NCI-H2227 (cell line): ENCODE measurements at regions not wholly inside any gene's neighbourhood (a gene's known extent, or its start where the extent isn't known, plus 50 kb on each side); places are given as distances from the start of the nearest gene placed in this dataset.

Experiments used
- DNase-seq: peaks from one replicate; lab custom pipeline; 2025; ENCODE audit not compliant: unreplicated experiment; lab: John Stamatoyannopoulos, UW

GRCh38 chr3:115324056-115324455 lies 177.0 kb upstream of the ZBTB20 start:
- no peak for DNase-seq

DNA sequence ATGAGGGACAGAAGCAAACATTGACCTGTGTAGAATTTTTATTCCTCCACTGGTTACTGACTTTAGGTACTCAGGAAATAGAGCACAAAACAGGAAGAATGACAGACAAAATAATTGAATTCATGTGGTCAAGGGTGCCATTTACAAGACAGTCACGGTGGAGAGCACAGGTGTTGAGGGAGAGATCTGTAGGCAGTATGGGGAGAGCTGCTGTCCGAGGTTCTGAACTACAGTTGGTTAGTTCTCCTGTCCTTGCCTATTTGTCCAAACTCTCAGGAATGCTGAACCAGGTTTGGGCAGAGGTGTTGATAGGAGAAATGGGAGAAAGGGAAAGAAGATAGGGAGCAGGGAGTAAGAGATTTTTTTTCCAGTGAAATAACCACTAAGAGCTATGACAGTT lies 178.5 kb upstream of the ZBTB20 start:
- DNase-seq = no peak

DNA sequence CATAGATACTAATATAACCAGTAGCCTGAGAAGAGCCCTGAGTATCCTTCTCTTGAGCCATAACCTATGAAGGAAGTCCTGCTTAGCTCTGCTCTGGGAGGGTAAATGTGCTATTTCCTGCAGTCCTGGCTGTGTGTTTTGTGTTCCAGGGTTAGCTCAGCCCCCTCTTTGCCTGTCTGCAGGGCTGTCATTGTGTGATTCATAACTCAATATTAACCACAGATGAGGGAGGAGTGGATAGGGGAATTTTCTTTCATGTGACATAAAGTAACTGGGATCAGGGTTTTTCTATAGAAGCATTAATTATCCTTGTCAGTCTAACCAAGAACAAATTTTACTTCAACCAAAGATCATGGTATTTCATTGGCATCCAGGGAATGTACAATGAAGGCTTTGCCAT lies 183.3 kb upstream of the ZBTB20 start:
- peak; percentile 19 for DNase-seq

DNA sequence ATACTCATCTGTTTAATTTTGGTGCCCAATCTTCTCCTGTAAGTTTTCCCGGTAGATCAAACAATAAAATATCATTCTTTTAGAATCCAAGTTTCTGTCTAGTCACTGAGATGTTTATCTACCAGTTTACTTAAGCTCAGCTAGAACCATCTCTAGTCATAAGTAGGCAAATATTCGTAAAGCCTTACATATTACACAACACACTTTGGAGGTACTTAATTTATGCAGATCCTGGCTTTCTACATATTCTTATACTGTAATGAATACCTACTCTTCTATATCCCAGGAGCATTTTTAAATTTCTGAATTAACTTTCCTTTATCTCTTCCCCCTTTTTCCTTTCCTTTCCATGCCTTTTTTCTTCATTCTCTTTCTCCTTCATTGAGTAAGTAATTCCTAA lies 185.9 kb upstream of the ZBTB20 start:
- DNase-seq = no peak

GRCh38 chr3:115336836-115337235 lies 189.7 kb upstream of the ZBTB20 start:
- no peak for DNase-seq

- no peak for DNase-seq
Observed at GRCh38 chr3:115340586-115340985, 193.5 kb upstream of the ZBTB20 start.

DNA sequence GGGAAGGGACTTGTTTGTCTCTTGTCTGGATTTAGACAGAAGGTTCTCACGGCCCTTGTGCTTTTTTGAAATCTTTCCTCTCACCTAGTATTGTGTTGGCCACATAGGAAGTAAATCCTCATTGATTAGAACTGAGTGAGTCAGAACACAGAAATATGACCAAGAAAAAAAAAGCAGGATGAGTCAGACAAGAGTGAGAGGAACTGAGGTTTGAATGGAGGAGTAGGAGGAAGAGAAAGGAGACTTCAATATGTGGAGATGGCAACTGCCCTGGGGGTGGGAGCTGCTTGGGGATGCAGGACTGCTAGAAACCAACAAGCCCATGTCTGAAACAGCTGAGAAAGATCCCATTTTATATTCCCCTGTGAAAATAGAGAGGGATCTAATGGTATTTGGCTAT lies 194.1 kb upstream of the ZBTB20 start:
- DNase-seq = no peak

DNA sequence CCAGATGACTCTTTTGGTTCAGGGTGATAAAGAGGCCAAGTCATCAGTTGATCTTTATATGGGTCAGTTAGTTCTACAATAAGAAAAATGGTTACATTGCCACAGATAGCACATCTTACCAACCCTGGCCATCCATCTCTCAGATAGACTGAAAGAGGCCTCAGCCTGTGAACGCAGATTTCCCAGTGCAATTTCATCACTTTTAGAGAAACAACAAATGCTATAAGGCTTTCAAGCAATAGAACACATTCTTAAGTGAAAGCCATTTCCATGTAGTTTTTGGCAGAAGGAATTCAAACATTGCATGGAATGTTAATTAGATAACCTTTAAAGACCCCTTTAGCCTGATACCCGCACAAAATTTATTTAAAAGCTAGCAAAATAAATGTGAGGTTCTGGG lies 200.6 kb upstream of the ZBTB20 start:
- DNase-seq = no peak

- DNase-seq = no peak
Observed at GRCh38 chr3:115348412-115348811, 201.3 kb upstream of the ZBTB20 start.

- no peak for DNase-seq
Observed at GRCh38 chr3:115348951-115349745, 202.1 kb upstream of the ZBTB20 start.

GRCh38 chr3:115350606-115351005 lies 203.5 kb upstream of the ZBTB20 start:
- no peak for DNase-seq

- DNase-seq = no peak
Observed at GRCh38 chr3:115351193-115351592, 204.1 kb upstream of the ZBTB20 start.

DNA sequence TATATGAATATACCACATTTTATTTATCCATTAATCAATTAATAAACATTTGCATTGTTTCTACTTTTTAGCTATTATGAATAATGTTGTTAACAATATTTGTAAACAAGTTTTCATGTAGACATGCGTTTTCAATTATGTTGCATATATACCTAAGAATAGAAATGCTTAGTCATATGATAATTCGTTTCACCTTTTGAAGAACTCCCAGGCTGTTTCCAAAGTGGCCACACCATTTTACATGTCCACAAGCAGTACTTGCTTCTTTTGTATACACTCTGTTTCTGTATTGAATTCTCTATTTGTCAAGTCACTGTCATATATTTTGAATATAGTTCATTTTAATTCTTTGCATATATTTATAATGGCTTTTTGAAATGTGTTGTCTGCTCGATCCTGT lies 206.9 kb upstream of the ZBTB20 start:
- DNase-seq = no peak

GRCh38 chr3:115357456-115357855 lies 210.4 kb upstream of the ZBTB20 start:
- DNase-seq = no peak

- DNase-seq = no peak
Observed at GRCh38 chr3:115359536-115359935, 212.4 kb upstream of the ZBTB20 start.

GRCh38 chr3:115361806-115362205 lies 214.7 kb upstream of the ZBTB20 start:
- no peak for DNase-seq

- no peak for DNase-seq
Observed at GRCh38 chr3:115363071-115363470, 216.0 kb upstream of the ZBTB20 start.

DNA sequence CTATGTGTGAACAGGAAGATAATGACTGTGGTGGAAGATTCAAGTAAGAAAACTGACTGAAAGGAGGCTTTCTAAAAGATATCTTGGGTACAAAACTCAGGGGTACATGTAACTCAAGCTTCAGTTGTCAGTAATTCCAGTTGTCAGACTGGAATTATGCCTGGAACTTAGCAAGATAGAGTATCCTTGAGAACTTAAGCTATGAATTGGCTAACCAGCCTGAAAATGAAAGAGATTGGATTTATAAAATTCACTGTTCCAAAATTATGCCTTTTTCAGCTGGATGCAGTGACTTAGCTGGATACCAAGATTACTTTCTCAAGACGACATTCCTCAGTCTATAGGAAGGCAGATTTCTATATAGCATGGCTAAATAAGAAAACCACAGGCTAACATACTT lies 221.9 kb upstream of the ZBTB20 start:
- DNase-seq = no peak

GRCh38 chr3:115375362-115375761 lies 228.3 kb upstream of the ZBTB20 start:
- no peak for DNase-seq

- no peak for DNase-seq
Observed at GRCh38 chr3:115380883-115381572, 233.9 kb upstream of the ZBTB20 start.

DNA sequence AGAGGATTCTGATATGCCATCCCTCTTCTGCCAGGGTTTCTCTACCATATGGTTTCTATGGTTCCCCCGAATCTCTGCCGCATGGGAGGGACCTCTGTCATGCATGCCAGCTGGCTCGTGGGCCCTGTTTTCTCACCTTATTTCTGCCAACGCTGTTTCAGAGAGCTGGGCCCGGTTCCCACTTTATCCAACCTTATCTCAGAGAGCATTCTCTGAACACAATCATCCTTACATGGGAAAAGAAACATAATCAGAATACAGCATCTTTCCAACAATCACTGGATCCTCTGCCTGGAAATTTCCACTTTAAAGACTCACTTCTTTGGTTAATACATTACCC lies 234.5 kb upstream of the ZBTB20 start:
- no peak for DNase-seq

- no peak for DNase-seq
Observed at GRCh38 chr3:115381931-115382330, 234.8 kb upstream of the ZBTB20 start.

DNA sequence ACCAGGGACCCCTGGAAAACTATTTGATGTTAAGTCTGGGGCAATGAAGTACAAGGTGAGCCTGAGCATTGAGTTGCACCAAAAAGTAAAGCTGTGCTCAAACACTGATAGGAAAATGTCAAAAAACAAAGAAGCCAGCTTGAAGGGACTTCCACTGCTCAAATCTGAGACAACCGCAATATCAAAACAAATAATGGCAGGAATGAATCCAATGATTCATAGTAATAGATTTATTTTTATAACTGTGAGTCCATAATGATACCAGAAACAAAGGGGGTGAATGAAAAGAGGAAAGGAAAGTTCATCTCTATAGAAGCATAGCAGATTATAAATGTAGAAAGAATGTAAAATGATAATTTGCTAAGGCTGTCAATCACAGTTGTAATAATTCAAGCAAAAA lies 237.3 kb upstream of the ZBTB20 start:
- no peak for DNase-seq
